ENCODE measurements at regions not wholly inside any gene's neighbourhood (a gene's known extent, or its start where the extent isn't known, plus 50 kb on each side); places are given as distances from the start of the nearest gene placed in this dataset.

- no peak for TF ChIP-seq POLR2AphosphoS5 (IDR thresholded peaks at IDR 0.05; ENCODE audit: low read depth, low read length)
- no peak for TF ChIP-seq POLR2A (IDR thresholded peaks at IDR 0.05; ENCODE audit: low read depth, low read length)
- no peak for TF ChIP-seq SPI1 (IDR thresholded peaks at IDR 0.05; ENCODE audit: low read depth, low read length)
Observed at GRCh38 chr4:184335520-184335919, 117.8 kb upstream of the ENPP6 start.

Measured in GM12891 (cell line).